Sigmoid colon (tissue), 6 donors: ENCODE measurements at regions not wholly inside any gene's neighbourhood (a gene's known extent, or its start where the extent isn't known, plus 50 kb on each side); places are given as distances from the start of the nearest gene placed in this dataset.
"Not testable (repeated sequence)": the region's sequence is repeated elsewhere in the genome, so short reads cannot be mapped to it uniquely, and the experiment has no call there.

Experiments
- DNase-seq: peaks from one replicate; pipeline ENCODE4 v3.0.0-alpha.2; 2019
- H3K27ac ChIP-seq, 4 donors: fragments of 200-600 bp; sonication (generic); one replicate each; pipeline ENCODE4 v1.5.1; 2016 to 2019; ENCODE audit warnings: mild to moderate bottlenecking in 1 of 4
- H3K27me3 ChIP-seq, 3 donors: fragments of 200-600 bp; sonication (generic); one replicate each; pipeline ENCODE4 v1.5.1; 2019; ENCODE audit warnings: mild to moderate bottlenecking in 1 of 3
- H3K36me3 ChIP-seq, 4 donors: fragments of 200-600 bp; sonication (generic); one replicate each; pipeline ENCODE4 v1.5.1; 2016 to 2019
- H3K4me1 ChIP-seq, 4 donors: fragments of 200-600 bp; sonication (generic); one replicate each; pipeline ENCODE4 v1.5.1; 2017 to 2019
- H3K4me3 ChIP-seq, 4 donors: fragments of 200-600 bp; sonication (generic); one replicate each; pipeline ENCODE4 v1.5.1; 2017 to 2019; ENCODE audit warnings: mild to moderate bottlenecking in 2 of 4, moderate library complexity in 1 of 4
- H3K9me3 ChIP-seq, 4 donors: fragments of 200-600 bp in 3 of 4; sonication (generic) in 3 of 4; one replicate each; pipeline versions ENCODE4 v1.5.1 to v1.6.1; 2013 to 2019
- CTCF ChIP-seq, 4 experiments: fragments of 450-650 bp in 3 of 4; fragments of 200-600 bp in 1 of 4; IDR thresholded peaks; one replicate each; pipeline ENCODE4 v1.5.1; 2016 to 2019; ENCODE audit warnings: antibody characterized with exemption in 4 of 4, mild to moderate bottlenecking in 3 of 4, moderate library complexity in 2 of 4
- EP300 ChIP-seq, 4 donors: sonication (generic); formaldehyde crosslinking; IDR thresholded peaks; one replicate each; pipeline ENCODE4 v1.6.1; 2017; ENCODE audit warnings: antibody characterized with exemption in 4 of 4
- POLR2A ChIP-seq, 2 donors: fragments of 450-650 bp; IDR thresholded peaks; one replicate each; pipeline ENCODE4 v1.6.1; 2016; ENCODE audit warnings: antibody characterized with exemption in 2 of 2, mild to moderate bottlenecking in 2 of 2, moderate library complexity in 2 of 2
- POLR2AphosphoS5 ChIP-seq, 4 donors: sonication (generic); formaldehyde crosslinking; IDR thresholded peaks; one replicate each; pipeline ENCODE4 v1.6.1; 2017; ENCODE audit warnings: antibody characterized with exemption in 4 of 4
- WGBS, 2 donors: extraction: QIAGEN DNeasy Blood & Tissue Kit; methylation state at CpG; one replicate each; pipeline ENCODE4 v1.1.7; 2013; 5-methylcytosine and 5-hydroxymethylcytosine counted together
- intact Hi-C: fragments of 100-400 bp; cut with DNase I; formaldehyde crosslinking; loops from one replicate; pipeline ENCODE4 v1.15.1; 2023
- donor health status: healthy with polysubstance abuse.
- donor health status: healthy.

GRCh38 chr9:65413371-65413770 lies 128.4 kb upstream of the FOXD4L5 start:
- H3K4me3 ChIP-seq, H3K4me1 ChIP-seq, DNase-seq, H3K36me3 ChIP-seq, intact Hi-C loops, H3K27ac ChIP-seq, H3K27me3 ChIP-seq: not testable (repeated sequence)
- WGBS, 2 donors, result 71 to 74% methylated on average over 5 of the region's 5 CpGs
- peaks cover 0 to 11% (median 0%) of the 10 kb centered on the region in 4 donors for H3K9me3 ChIP-seq

- no peak for TF ChIP-seq CTCF (IDR thresholded peaks at IDR 0.05)
- TF ChIP-seq POLR2AphosphoS5 (IDR thresholded peaks at IDR 0.05), result no peak
- no peak for TF ChIP-seq POLR2A (IDR thresholded peaks at IDR 0.05)
- no peak for TF ChIP-seq EP300 (IDR thresholded peaks at IDR 0.05)
- 75 to 77% methylated on average over 8 of the region's 8 CpGs for WGBS, 2 donors
- no peak for DNase-seq
- Histone ChIP-seq H3K9me3 (peaks cover 0 to 15% (median 0%) of the 10 kb centered on the region in 4 donors), H3K4me3 (no peak overlapping the region), H3K36me3 (no peaks in the 10 kb centered on the region), H3K27ac (no peak overlapping the region), H3K4me1 (no peaks in the 10 kb centered on the region), H3K27me3 (no peaks in the 10 kb centered on the region)
- intact Hi-C loops, result no loop called here
These were observed 126.9 kb upstream of the FOXD4L5 start for GRCh38 chr9:65411901-65412300.

GRCh38 chr9:65411336-65411735 lies 126.3 kb upstream of the FOXD4L5 start:
- Histone ChIP-seq H3K27ac (no peak overlapping the region), H3K27me3 (no peaks in the 10 kb centered on the region), H3K9me3 (peaks cover 0 to 15% (median 0%) of the 10 kb centered on the region in 4 donors), H3K36me3 (no peaks in the 10 kb centered on the region), H3K4me1 (no peaks in the 10 kb centered on the region), H3K4me3 (no peak overlapping the region)
- WGBS, 2 donors, result 89 to 90% methylated on average over 9 of the region's 9 CpGs
- intact Hi-C loops, result no loop called here
- TF ChIP-seq POLR2AphosphoS5 (IDR thresholded peaks at IDR 0.05), result no peak
- TF ChIP-seq CTCF (IDR thresholded peaks at IDR 0.05), result no peak
- TF ChIP-seq POLR2A (IDR thresholded peaks at IDR 0.05), result no peak
- no peak for TF ChIP-seq EP300 (IDR thresholded peaks at IDR 0.05)
- DNase-seq, result no peak

DNA sequence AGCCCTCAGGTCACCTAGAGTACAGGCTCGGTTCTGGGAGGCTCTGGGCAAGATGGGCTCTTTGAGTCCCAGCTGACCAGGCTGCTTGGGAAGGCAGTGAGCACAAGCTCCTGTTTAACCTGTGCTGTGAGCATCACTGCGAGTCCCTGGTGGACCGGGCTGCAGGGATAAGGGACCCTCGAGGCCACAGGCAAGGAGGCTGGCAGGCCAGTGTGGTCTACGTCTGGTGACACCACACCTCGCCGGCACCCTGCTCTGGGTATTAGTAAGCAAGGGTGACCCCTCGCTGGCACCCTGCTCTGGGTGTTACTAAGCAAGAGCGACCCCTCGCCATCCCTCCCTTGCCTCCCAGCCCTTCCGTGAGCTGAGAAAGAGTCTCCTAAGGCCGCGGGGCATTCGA lies 125.9 kb upstream of the FOXD4L5 start:
- peaks cover 0 to 15% (median 0%) of the 10 kb centered on the region in 4 donors for H3K9me3 ChIP-seq
- intact Hi-C loops, result no loop called here
- WGBS, 2 donors, result 76 to 78% methylated on average over 14 of the region's 14 CpGs
- no peaks in the 10 kb centered on the region for H3K4me1 ChIP-seq
- TF ChIP-seq CTCF (IDR thresholded peaks at IDR 0.05), result no peak
- TF ChIP-seq EP300 (IDR thresholded peaks at IDR 0.05), result no peak
- TF ChIP-seq POLR2AphosphoS5 (IDR thresholded peaks at IDR 0.05), result no peak
- no peak for TF ChIP-seq POLR2A (IDR thresholded peaks at IDR 0.05)
- H3K27me3 ChIP-seq, result no peaks in the 10 kb centered on the region
- DNase-seq, result no peak
- no peak overlapping the region for H3K4me3 ChIP-seq
- no peaks in the 10 kb centered on the region for H3K36me3 ChIP-seq
- H3K27ac ChIP-seq, result no peak overlapping the region

- no peak overlapping the region for H3K27ac ChIP-seq
- TF ChIP-seq EP300 (IDR thresholded peaks at IDR 0.05) (no peak), CTCF (IDR thresholded peaks at IDR 0.05) (no peak)
- no peak overlapping the region for H3K4me3 ChIP-seq
- 81 to 83% methylated on average over 14 of the region's 14 CpGs for WGBS, 2 donors
- DNase-seq, result no peak
- H3K9me3 ChIP-seq, result peaks cover 0 to 15% (median 0%) of the 10 kb centered on the region in 4 donors
- intact Hi-C loops, result no loop called here
- H3K27me3 ChIP-seq, result no peaks in the 10 kb centered on the region
- H3K36me3 ChIP-seq, result no peaks in the 10 kb centered on the region
- no peaks in the 10 kb centered on the region for H3K4me1 ChIP-seq
These were observed 124.5 kb upstream of the FOXD4L5 start for GRCh38 chr9:65409471-65409980.

DNA sequence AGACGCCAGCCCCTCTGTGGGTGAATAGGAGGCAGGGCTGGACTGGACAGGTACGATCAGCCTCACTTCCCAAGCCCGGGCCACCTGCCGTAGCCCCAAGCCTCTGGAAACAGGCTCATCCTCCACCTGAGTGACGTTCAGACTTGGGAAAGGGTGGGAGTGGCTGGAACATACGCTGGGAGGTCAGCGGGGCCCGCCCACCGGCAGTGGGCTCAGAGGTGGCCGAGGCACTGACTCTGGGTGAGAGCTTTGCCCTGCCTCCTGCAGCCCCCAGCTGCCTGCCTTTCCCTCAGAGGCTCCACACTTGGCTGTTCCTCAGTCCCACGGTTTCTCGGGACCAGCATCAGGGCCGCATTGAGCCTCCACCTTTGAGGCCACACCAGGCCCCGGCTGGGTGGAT lies 123.8 kb upstream of the FOXD4L5 start:
- H3K4me3 ChIP-seq, H3K27me3 ChIP-seq, DNase-seq, H3K4me1 ChIP-seq, H3K27ac ChIP-seq, H3K36me3 ChIP-seq, intact Hi-C loops: not testable (repeated sequence)
- 82 to 93% methylated on average over 14 of the region's 14 CpGs for WGBS, 2 donors
- peaks cover 0 to 14% (median 0%) of the 10 kb centered on the region in 4 donors for H3K9me3 ChIP-seq

DNA sequence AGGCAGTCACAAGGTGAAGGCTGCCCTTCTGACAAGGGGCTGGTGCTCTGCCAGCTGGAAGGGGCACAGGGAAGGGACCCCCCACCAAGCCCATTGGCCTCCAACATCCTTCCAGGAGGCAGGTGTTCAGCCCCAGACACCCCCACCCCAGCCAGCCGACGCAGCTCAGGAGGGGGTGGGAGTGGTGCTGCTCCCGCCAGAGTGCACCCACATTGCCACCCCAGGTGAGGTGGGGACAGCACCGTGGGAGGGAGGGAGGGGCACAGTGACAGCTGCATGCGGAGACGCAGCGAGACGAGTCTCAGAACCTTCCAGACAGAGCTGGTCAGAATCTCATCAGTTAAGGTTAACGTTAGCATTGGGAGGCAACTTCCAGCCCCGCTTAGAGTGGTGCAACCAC lies 121.6 kb upstream of the FOXD4L5 start:
- intact Hi-C loops, H3K27me3 ChIP-seq, DNase-seq, H3K27ac ChIP-seq, H3K4me3 ChIP-seq, H3K4me1 ChIP-seq, H3K36me3 ChIP-seq: not testable (repeated sequence)
- WGBS, 2 donors, result 89% methylated on average over 10 of the region's 10 CpGs
- H3K9me3 ChIP-seq, result peaks cover 0 to 12% (median 0%) of the 10 kb centered on the region in 4 donors

DNA sequence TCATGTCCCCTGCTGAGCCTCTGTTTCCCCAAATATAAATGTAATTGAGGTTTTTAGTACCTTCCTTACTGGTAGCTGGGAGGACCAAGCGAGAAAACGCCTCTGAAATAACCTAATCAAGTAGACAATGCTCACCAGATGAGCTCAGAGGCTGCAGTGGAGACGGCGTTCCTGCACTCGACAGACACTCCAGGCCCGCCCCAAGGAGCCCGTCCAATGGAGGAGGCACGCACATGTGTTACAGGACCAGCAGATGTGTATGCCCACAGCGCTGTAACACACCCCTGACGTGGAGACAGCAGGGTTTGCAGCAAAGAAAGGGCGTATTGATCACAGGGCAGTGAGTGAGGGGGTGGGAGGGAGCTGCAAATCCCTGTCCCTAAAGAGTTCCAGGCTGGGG lies 120.8 kb upstream of the FOXD4L5 start:
- H3K9me3 ChIP-seq, result peaks cover 0 to 12% (median 0%) of the 10 kb centered on the region in 4 donors
- H3K27me3 ChIP-seq, DNase-seq, H3K4me3 ChIP-seq, intact Hi-C loops, H3K4me1 ChIP-seq, H3K27ac ChIP-seq, H3K36me3 ChIP-seq: not testable (repeated sequence)
- WGBS, 2 donors, result 80 to 86% methylated on average over 11 of the region's 11 CpGs
